HG03342 (cell line): ENCODE measurements at regions not wholly inside any gene's neighbourhood (a gene's known extent, or its start where the extent isn't known, plus 50 kb on each side); places are given as distances from the start of the nearest gene placed in this dataset.
"Not testable (repeated sequence)": the region's sequence is repeated elsewhere in the genome, so short reads cannot be mapped to it uniquely, and the experiment has no call there.

ENCODE experiments used
- ATAC-seq: cut with Tn5 transposase; IDR thresholded peaks from one replicate; pipeline ENCODE4 v1.9.1; 2021; ENCODE audit warnings: mild to moderate bottlenecking, moderate library complexity; ENCODE audit not compliant: unreplicated experiment

- no peak for ATAC-seq
Measured at GRCh38 chr1:198809247-198809646, 170.4 kb downstream of the PTPRC start.

DNA sequence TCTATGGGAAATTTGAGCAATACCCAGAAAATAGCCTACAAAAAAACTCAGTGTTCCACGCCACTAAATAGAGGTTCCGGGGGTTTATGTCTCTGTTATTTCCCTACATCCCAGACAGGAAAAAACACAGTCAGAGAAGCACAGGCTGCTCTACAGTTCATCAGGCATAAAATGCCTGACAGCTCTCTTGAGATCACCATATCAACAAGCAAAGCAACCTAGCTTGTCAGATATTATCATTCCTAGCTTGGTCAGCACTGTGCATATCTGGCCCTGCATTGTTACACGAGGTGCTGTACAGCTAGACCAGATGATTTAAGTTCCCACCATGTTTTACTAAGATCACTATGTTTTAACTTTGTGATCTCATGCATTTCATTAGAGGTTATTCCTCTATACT, 172.6 kb downstream of the PTPRC start:
- ATAC-seq, result no peak

- no peak for ATAC-seq
Measured at GRCh38 chr1:198823626-198824025, 184.8 kb downstream of the PTPRC start.

GRCh38 chr1:198825254-198825653, 186.4 kb downstream of the PTPRC start:
- ATAC-seq, result no peak

- ATAC-seq, result no peak
Measured at GRCh38 chr1:198829356-198829755, 190.5 kb downstream of the PTPRC start.

- no peak for ATAC-seq
Measured at GRCh38 chr1:198829944-198830343, 191.1 kb downstream of the PTPRC start.

DNA sequence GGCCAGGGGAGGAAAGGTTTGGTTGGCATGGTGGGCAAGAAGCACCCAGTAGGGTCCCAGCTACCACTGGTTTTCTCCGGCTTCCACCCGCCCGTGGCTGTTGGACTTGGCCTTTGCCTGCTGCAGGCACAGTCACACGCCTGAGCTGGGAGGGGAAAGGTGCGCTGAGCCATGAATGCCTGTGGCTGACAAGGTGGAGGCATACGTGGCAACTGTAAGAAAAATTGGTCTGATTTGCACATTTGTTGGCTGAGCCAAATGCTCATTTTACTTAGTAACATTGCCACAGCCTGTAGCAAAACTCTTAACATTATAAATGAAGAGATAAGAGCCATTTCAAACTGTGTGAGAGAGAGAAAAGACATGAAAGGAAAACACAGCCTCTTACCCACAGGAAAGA, 191.6 kb downstream of the PTPRC start:
- no peak for ATAC-seq

GRCh38 chr1:198833706-198834503, 195.1 kb downstream of the PTPRC start:
- no peak for ATAC-seq

DNA sequence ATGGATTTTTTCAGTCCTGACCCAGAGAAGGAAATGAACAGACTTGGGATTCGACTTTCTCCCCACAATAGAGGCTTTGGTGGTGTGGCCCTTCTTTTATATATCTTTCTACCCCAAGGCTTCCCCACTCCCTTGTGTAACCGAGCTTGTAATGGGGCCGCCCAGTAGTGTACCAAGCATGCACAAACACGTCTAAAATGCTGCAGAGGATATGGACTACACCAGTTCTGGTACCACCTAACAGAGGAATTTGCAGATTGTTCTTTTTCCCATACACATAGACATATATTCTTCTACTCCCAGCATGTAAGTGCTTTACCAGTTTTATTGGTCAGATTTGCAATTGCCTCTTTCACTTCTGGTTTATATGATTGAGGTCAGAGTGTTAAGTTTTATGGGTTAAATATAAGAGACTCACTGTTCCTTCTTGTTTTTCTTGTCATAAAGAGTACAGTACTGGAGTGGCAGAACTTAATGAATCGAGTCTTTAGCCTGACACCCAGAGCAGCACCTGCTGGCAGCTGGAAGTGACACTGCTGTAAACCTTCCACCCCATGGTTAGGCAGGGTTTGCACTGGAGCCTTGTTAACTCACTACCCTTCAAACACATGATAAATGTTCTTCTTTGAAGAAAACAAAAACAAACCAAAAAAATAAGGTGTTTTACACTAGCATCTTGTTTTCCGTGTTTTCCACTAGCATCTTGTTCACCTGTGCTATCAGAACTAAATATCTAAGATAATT, 198.6 kb downstream of the PTPRC start:
- ATAC-seq, result no peak

- ATAC-seq, result no peak
Measured at GRCh38 chr1:198838022-198838342, 199.1 kb downstream of the PTPRC start.

- no peak for ATAC-seq
Measured at GRCh38 chr1:198841477-198841876, 202.6 kb downstream of the PTPRC start.

DNA sequence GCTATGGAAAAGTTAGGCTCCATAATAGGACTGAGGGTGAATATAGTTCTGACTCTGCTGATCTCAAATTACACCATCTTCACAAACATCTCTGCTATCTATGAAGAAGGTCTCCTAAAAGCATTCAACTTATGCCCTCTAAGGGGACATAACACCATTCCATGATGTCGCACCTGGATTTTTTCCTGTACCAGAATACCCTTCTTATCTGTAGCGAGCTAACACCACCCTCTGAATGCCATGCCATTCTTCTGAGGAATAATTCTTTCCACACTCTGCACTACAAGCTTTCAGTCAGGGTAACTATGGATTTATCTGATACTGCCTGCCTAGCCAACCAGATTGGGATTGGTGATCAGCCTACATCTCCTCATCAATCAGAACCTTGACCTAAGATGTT, 203.8 kb downstream of the PTPRC start:
- ATAC-seq, result no peak

DNA sequence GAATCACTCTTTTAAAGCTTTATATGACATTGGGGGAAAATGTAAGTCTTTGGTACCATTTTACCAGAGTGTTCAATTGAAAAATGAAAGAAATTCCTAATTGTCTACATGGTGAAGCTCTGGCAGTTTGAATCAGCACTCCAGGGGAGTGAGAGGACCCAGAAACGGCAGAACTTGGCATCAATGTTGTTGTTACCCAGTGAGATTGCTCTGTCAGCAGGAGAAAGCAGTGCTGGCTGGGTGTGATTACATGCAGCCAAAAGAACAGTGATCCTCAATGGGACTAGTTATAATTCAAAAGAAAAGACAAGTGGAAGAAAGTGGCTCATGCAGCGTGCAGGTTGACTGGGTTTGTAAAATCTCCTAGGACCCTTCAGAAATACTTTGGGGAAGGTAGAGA, 206.4 kb downstream of the PTPRC start:
- no peak for ATAC-seq

DNA sequence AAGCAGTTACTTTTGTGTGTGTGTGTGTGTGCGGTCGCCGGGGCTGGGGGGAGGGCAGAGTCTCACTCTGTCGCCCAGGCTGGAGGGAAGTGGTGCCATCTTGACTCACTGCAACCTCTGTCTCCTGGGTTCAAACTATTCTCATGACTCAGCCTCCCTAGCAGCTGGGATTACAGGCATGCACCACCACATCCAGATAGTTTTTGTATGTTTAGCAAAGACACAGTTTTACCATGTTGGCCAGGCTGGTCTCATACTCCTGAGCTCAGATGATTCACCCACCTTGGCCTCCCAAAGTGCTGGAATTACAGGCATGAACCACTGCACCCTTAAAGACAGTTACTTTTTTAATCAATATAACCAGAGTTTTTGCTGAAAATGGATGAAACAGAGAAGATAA, 207.0 kb downstream of the PTPRC start:
- ATAC-seq, result no peak

GRCh38 chr1:198846556-198846955, 207.7 kb downstream of the PTPRC start:
- ATAC-seq, result no peak

DNA sequence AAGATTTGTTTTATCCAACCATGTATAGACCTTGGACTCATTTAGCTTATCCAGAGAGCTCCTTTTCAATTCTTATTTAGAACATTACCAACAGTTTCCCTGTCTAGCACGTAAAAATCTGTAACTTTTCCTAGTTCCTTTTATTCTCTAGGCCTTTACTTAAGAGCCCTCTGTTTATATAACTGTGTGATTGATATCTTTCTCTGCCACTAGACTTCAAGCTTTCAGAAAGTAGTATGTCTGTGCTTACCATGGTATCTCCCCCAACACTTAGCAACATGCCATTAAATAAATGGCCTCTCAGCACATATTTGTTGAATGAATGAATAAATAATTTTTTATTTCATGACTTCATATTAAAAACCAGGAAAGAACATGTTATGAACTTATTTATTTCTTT, 209.4 kb downstream of the PTPRC start:
- no peak for ATAC-seq

- ATAC-seq, result no peak
Measured at GRCh38 chr1:198848649-198849048, 209.8 kb downstream of the PTPRC start.

DNA sequence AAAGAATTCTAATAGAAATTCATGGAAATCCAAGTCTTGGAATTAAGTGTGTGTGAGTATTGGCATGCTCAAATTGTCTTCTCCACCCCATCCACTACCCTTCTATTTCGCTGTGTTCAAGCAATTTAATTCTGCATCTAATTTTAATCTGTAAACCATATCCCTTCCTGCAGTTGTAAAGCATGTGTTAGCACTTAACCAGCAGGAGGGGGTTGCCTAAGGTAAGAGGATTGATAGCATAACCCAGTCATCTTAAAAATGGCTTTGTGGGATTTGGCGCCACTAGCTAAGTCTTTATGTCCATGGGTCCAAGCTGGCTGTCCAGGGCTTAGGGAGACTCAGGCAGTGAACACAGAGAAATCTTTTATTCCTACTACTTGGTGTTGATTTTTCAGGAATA, 210.3 kb downstream of the PTPRC start:
- ATAC-seq, result no peak

DNA sequence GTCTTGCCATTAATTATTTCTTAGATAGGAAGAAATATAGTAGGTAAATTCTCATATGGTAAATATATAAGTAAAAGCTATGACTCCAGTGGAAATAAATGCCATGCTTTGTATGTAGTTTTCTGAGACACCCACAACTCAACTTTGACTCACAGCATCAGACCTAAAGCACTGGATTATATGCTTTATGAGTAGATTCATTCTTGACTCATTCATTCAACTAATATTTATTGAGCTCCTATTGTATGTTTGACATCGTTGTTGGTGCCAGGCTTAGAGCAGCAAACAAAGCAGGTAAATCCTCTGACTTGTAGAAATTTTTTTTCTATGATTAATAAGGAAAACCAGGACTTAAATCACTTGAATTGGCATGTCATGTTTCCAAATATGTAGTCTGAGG, 211.4 kb downstream of the PTPRC start:
- ATAC-seq, result no peak

DNA sequence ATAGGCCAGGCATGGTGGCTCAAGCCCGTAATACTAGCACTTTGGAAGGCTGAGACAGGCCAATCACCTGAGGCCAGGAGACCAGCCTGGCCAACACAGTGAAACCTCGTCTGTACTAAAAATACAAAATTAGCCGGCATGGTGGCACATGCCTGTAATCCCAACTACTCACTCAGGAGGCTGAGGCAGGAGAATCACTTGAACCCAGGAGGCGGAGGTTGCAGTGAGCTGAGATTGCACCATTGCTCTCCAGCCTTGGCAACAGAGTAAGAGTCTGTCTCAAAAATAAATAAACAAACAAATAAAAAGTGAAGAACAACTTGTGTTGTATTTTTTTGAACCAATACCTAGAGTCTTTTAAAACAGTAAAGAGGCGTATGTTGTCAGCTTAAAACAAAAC, 212.1 kb downstream of the PTPRC start:
- ATAC-seq, result not testable (repeated sequence)

GRCh38 chr1:198856601-198857000, 217.8 kb downstream of the PTPRC start:
- no peak for ATAC-seq

DNA sequence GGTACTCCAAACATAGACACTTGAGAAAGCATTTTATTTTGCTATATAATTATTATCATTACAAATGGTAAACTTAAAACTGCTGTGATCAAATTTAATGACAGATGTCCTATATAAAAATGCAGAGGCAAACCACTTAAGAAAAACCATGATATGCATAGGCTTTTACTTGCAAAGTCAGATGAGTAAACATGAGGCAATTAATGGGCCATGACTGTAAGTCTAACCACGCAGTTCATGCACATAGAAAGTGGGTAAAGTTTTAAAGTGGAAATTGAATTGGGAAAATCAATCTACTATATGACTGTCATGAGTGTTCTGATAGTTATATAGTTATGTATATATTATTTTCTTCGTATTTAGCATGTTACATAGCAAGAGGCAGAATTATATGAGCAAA, 219.2 kb downstream of the PTPRC start:
- no peak for ATAC-seq

DNA sequence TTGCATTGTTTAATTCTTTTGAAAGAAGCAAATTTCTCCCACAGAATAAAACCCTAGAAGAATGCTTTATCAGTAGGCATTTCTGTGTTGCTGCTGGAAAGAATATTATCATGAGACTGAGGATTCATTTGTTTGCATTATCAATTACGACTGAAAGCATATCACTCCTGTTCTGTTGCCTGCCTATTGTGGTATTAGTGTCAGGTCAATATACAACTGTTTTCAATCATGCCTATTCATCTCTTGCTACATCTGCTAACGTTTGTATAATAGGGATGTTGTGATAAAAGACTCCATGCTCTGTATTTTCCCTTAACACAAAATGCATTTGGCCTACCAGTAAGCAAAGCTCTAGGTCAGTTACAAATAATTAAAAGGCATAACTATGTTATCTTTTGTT, 221.5 kb downstream of the PTPRC start:
- ATAC-seq, result no peak
